GM19467 (cell line): ENCODE measurements at regions not wholly inside any gene's neighbourhood (a gene's known extent, or its start where the extent isn't known, plus 50 kb on each side); places are given as distances from the start of the nearest gene placed in this dataset.

Experiments
- ATAC-seq: cut with Tn5 transposase; IDR thresholded peaks from one replicate; pipeline ENCODE4 v1.9.1; 2021; ENCODE audit warnings: mild to moderate bottlenecking, moderate library complexity; ENCODE audit not compliant: unreplicated experiment

- ATAC-seq = no peak
Observed at GRCh38 chr4:162659716-162660115, 495.9 kb upstream of the FSTL5 start.

- ATAC-seq = no peak
Observed at GRCh38 chr4:162657966-162658365, 494.2 kb upstream of the FSTL5 start.

- no peak for ATAC-seq
Observed at GRCh38 chr4:162650166-162650565, 486.4 kb upstream of the FSTL5 start.

GRCh38 chr4:162645381-162645780 is 481.6 kb upstream of the FSTL5 start:
- ATAC-seq = no peak

GRCh38 chr4:162644346-162644745 is 480.5 kb upstream of the FSTL5 start:
- ATAC-seq = no peak

GRCh38 chr4:162640152-162640551 is 476.4 kb upstream of the FSTL5 start:
- ATAC-seq = no peak

- ATAC-seq = no peak
Observed at GRCh38 chr4:162634390-162634789, 470.6 kb upstream of the FSTL5 start.

- no peak for ATAC-seq
Observed at GRCh38 chr4:162622664-162623063, 458.9 kb upstream of the FSTL5 start.

- no peak for ATAC-seq
Observed at GRCh38 chr4:162610116-162610515, 446.3 kb upstream of the FSTL5 start.

- ATAC-seq = no peak
Observed at GRCh38 chr4:162586266-162586665, 422.5 kb upstream of the FSTL5 start.

GRCh38 chr4:162582180-162582579 is 418.4 kb upstream of the FSTL5 start:
- no peak for ATAC-seq

GRCh38 chr4:162565730-162566129 is 401.9 kb upstream of the FSTL5 start:
- no peak for ATAC-seq

GRCh38 chr4:162560073-162560472 is 396.3 kb upstream of the FSTL5 start:
- no peak for ATAC-seq

- no peak for ATAC-seq
Observed at GRCh38 chr4:162557516-162558106, 393.8 kb upstream of the FSTL5 start.

- no peak for ATAC-seq
Observed at GRCh38 chr4:162535121-162535520, 371.3 kb upstream of the FSTL5 start.

- ATAC-seq = no peak
Observed at GRCh38 chr4:162523171-162523570, 359.4 kb upstream of the FSTL5 start.

- ATAC-seq = no peak
Observed at GRCh38 chr4:162522724-162523123, 358.9 kb upstream of the FSTL5 start.

GRCh38 chr4:162510937-162511336 is 347.1 kb upstream of the FSTL5 start:
- ATAC-seq = no peak

- no peak for ATAC-seq
Observed at GRCh38 chr4:162510115-162510514, 346.3 kb upstream of the FSTL5 start.

GRCh38 chr4:162509333-162509732 is 345.5 kb upstream of the FSTL5 start:
- ATAC-seq = no peak

- ATAC-seq = no peak
Observed at GRCh38 chr4:162506253-162506652, 342.5 kb upstream of the FSTL5 start.

- ATAC-seq = no peak
Observed at GRCh38 chr4:162503868-162504267, 340.1 kb upstream of the FSTL5 start.

- ATAC-seq = no peak
Observed at GRCh38 chr4:162502109-162502508, 338.3 kb upstream of the FSTL5 start.
